Activated T-cell treated with anti-CD3 and anti-CD28 coated beads, Interleukin-2, amount 50 U/mL, for 1 hour (primary cell): ENCODE measurements at regions not wholly inside any gene's neighbourhood (a gene's known extent, or its start where the extent isn't known, plus 50 kb on each side); places are given as distances from the start of the nearest gene placed in this dataset.

Source experiments
- DNase-seq: peaks from one replicate; pipeline ENCODE4 v3.0.0-alpha.2; 2020

DNA sequence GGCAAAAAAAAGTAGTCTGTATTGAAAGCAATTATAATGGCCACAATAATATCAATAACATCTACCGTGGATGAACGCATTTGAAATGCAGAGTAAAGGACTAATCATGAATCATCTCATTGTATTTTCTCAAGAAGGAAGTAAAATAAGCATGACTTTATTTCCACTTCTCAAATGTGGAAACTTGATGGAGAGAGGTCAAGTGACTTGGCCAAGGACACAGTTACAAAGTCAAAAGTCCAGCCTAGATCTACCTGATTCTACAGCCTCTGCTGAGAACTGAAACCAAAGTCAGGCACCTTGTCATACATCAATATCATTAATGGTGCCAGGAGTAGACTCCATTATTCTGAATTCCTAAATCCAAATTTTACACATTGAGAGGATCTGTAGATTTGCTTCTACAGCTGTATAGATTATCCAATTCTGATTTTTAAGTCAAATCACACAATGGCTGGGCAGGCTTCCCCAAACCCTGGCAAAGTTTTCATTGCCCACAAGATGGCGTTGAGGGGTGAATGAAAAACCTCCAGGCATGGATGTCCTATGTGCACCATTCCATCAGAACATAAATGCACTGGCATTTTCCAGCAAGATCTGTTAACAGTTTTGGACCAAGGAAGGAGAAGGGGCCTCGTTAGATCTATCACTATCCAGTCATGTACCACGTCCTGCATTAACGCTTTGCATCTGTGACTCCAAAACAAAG, 423.1 kb downstream of the MAFB start:
- no peak for DNase-seq

DNA sequence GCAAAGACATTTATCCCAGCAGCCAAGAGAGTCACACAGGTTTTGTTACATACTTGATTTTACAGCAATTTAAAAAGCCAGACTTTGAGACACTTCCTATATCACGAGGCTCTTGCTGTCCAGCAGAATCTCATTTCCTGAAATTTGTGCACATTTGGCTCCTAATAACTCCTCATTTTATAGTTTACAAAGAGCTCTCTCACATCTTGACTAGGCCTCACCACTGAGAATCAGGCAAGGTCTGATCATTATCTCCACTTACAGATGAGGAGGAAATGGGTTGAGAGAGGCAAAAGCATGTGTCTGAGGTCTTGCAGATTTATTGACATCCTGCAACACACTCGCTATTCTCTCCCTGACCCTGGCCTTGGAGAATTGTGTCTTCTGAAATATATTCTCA, 426.8 kb downstream of the MAFB start:
- DNase-seq = no peak

DNA sequence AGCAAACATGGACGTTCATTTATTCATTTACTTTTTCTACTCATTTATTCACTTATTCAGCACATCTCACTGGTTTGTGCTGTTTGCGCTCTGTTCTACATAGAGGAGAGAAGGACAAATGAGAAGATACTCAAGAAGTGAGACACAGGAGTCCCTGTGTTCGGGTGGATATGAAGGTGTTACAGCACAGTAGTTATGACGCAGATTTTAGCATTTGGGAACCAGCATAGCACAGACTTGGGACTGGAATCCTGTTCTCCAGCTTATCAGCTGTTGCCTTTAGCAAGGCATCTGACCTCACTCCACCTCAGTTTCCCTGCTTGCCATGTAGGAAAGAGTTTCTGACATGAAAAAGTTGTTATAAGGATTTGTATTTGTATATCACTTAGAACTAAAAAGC, 430.1 kb downstream of the MAFB start:
- no peak for DNase-seq

DNA sequence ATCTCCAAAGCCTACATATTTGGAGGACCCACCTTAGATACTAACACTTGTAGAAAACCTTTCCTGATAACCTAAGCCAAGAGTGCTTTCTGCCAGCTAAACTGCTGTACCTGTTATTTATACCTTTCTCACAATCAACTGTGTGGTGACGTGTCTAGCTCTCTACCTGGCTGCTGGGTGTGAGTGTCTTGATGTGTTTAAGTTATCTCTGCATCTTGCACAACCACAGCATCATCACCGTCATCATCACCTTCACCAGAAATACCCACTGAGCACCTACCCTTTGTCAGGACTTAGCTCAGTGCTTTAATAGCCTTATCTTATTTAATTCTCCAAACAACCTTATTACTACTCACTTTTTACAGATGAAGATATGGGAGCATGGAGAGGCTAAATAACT, 431.3 kb downstream of the MAFB start:
- DNase-seq = no peak

DNA sequence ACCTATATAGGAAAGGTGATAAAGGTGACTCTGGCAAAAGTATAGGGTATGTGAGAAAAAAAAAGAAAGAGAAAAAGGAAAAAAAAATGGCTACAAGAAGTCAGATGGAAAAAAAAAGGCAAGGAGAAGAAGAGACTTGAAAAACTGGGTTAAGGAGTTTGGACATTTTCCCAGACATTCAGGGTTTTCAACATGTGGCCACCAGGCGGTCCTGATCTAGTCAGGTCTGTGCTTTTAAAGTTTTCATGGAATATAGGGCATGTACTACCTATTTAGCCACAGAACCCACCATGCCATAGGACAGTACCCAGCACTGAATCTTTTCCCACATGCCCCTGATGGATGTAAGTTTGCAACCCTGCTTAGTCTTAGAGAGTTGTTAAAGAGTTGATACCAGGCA, 433.7 kb downstream of the MAFB start:
- DNase-seq = no peak

DNA sequence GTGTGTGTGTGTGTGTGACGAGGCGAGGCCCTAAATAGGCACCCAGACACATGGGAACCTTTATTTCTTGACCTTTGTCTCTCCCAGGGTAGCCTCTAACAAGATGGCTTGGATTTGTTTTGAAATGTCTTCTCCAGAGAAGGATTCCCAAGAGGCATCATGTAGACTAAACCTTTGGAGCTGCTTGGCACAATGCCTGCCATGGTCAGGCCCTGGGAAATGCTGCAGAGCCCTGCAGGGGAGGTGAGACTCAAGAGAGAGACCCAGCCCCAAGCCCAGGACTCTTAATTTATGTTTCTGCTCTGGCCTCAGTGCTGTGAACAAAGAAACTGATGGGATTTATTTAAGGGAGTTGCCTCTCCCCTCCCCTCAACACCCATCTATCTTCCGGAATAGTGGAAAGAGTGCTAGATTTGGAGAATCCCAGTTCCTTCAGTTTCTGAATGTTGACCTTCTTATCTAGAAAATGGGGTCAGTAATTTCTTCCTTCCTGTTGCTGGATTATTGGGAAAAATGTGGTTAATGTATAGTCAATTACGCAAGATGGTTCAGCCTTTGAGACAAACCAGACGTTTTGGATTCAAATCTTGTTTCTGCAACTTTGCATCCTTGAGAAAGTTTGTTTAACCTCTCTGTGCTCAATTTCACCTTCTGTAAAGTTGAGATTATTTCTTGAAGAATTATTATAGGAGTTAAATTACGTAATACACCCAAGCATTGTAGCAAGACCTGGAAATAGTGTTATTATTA, 434.8 kb downstream of the MAFB start:
- no peak for DNase-seq

DNA sequence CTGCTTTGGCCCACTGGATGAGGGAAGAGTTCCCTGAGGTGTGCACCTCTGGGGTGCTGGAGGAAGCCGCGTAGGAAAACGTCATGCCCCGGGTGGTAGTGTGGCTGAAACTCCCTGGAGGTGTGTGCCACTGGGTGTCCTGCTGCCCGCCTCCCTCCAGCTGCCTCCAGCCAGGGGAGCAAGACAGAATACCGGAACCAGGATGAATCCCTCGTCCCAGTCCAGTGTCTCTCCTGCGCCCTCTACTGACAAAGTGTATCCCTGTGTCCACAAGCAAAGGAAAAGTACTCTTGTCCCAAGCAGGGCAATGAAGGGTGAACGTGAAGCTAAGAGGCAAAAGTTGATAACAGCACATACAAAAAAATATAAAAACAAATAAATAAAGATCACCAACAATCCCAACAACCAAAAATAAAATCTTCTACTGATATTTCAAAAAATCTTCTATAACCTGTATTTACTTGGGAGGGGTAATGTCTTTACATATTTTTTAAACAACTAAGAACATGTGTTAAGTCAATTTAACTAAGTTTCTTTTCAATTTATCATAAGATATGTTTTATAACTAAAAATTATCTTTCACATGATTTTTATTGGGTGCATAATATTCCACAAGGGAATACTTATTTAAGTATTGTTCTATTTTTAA, 437.6 kb downstream of the MAFB start:
- no peak for DNase-seq

DNA sequence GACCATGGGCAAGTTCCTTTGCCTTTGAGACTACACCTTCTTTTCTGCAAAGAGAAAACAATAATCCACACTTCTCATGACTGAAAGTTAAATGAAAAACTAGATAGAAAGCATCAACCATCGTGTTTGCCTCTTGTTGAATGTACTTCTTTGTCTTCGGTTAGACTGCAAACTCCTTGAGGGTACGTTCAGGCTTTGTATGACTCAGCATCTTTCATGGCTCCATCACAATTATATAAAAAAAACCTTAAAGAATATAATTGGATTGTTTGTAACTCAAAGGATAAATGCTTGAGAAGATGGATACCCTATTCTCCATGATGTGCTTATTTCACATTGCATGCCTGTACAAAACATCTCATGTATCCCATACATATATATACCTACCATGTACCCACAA, 439.2 kb downstream of the MAFB start:
- no peak for DNase-seq

DNA sequence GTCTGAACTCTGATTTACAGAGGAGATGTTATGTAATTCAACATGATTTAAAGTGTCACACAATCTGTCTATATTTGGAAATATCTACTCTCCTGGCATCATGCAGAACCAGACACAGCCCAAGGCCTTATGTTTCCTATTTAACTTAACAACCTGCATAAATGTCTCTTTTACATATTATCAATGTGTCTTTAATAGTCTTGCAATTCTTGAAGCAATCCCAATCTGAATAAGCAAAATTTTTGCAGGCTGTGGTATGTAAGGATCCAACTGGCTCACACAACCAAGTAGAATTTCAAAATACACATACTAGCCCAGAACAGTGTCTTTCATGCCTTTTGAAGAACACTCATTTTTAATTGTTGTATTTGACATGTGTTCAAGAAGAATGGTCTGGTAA, 443.2 kb downstream of the MAFB start:
- no peak for DNase-seq

DNA sequence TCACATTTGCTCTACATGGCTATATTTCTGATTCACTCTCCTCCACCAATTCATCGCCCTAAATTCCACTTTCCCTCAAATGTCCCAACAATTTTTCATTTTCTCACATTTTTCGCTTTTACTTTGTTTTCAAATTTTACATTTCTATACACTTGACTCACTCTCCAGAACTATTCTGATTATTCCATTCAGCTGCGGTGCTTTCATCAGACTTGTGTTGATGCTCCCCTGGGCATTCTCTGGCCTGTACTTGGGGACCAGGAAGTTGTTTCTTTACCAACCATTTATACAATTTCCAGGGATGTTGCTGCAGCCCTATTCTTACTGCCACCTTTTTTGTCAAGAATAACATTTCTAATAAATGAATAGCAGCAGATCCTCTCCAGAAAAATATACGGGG, 444.8 kb downstream of the MAFB start:
- no peak for DNase-seq

DNA sequence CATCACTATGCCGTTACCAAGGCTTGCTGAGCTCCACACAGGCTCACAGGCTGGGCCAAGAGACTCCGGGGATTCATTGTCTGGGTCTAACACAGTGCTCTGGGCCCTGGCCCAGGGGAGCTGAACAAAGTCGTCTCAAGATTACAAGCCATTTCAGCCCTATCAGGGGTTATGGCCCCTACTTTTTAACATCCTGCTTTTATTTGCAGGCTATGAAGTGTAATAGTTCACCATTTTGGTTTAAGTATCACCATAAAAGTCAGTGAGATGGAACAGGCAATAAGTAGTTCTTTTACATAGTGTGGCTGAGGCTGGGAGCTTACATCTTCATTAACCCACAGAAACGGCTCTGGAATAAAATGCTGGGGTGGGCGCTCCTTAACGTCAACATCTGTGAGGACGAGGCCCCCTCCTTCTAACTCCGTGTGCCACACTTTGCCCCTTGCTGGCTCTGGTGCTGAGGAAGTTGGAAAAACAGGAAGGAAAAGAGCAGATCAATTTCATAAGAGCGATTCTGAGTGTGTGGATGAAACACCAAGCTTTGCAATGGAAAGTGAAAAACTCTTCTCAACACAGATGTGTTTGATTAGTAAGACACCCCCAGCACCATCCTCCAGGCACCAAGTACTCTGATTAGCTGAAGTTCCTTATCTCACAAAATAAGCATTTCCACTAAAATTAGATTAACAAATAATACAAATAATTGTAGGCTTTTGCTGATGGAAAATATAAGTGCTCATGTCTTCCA, 447.3 kb downstream of the MAFB start:
- no peak for DNase-seq

DNA sequence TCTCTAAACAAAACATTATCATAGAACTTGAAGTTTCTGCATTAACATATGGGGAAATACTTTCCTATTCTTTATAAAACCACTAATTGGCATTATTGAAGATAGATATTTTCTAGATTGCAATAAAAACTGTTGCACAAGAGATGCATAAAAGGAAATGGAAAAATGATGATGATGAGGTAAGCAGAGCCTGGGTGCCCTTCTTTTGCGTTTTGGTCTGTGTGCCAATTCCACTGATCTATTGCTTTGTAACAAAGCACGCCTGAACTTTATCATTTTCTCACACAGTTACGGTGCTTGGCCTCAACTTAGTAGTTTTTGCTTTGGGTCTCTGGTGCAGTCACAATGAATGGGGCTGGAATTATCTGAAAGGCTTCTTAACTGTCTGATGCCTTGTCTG, 450.5 kb downstream of the MAFB start:
- no peak for DNase-seq

DNA sequence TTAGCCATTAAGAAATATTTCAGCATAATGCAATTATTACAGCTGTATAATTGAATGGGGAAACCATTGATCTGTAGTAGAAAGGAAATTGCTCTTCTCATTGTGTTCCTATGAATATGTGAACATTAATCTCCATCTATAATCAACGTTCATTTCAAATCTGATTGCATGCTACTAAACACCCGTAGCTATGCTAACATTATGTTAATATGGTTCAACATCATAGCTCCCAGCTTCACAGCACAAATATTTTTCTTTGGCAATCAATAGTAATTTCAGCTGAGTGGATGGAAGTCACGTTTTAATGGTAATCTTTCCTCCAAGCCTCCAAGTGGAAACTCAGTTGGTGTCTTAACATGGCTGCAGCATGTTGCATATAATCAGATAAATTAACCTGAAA, 454.4 kb downstream of the MAFB start:
- no peak for DNase-seq

DNA sequence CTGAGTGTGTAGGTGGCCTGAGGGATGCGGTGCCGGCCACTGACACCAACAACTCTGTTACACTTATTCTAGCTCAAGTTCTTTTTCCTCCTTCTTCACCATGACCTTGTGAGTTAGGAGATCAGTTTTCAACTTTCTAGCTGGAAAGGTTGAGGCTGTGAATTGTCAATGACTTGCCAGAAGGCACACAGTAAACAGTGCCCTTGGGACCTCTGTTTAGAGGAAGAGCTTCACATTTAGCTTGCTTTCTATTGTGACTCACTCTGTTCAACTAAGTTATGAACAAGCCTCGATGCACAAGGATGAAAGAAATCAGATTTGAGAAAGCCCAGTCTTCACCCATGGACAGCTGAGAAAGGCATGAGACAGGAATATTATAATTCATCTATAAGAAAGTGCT, 455.6 kb downstream of the MAFB start:
- DNase-seq = no peak

DNA sequence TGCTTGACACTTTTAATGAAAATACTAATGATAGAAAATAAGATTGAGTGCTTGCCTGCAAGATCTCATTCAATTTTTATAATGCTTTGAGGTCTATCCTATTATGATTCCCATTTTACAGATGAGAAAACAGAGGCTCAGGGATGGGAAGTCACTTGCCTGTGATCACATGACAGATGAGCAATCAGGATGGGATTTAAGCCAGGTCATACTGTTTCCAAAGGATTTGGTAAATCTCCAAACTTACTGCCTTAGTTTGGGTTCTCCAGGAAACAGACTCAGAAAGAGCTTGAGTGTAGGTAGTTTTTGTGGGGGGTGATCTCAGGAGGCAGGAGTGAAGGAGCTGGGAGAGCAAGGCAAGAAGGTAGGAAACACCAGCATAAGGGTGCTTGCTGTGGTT, 456.3 kb downstream of the MAFB start:
- no peak for DNase-seq

DNA sequence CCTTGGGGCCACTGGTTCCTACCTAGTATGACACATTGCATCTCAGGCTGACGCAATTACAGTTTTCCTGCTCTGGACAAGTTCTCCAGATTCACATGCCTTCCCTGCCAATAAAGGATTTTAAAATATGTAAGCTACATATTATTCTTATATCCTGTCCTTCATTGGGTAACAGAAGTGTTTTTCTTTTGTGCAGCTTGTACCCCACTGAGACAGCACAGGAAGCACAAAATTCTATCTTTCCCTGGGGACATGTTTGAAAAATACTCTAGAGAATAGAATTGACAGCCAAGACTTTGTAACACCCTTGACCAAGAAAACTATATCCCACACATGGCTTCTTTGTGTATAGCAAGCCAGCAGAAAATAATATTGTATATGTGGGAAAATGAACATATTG, 456.8 kb downstream of the MAFB start:
- no peak for DNase-seq

DNA sequence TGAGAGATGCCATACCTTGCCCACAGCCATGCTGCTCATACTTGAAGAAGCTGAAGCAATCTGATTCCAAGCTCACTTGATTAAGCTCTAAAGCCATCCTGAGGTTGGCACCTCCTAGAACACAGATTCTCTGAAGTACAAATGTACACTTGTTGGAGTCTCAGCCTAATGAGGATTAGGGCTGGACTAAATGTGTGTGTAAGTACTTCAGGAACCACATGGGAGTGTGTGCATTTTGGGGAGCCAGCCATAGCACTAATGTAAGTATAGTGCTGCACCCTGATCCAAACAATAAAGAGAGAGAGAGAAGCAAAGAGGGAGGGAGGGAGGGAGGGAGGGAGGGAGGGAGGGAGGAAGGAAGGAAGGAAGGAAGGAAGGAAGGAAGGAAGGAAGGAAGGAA, 458.6 kb downstream of the MAFB start:
- DNase-seq = no peak

DNA sequence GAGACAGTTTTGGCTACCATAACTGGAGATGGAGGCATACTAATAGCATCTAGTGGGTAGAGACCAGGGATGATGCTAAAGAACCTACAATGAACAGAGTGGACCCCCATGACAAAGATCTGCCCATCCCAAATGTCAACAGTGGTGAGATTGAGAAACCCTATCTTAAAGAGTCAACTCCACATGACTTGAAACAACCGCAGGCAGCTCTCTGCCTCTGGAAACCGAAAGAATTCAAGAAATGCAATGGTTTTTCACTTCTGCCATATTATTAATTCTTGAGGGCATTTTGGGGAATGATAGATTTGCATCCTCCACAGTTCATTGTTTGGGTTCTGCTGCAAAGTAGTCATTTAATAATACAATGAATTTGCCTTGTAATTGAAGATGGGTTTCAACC, 463.4 kb downstream of the MAFB start:
- no peak for DNase-seq

DNA sequence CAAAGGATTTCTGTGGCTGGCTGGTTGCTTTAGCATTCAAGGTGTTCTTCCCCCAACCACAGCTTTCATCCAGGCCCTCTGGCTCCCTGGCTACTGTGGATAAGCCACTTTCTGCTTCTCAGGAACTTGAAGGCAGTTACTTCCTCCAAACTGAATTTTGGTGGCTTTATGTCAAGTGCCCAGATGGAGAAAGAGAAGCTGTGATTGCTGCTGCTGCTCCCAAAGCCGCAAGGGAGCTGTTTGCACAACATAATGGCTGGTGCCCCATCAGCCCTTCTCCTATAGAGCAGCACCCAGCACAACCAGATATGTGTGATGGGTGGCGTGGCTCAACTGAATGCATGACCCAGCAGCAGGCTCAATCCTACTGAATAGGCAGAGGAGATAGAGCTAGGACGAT, 465.2 kb downstream of the MAFB start:
- DNase-seq = no peak

DNA sequence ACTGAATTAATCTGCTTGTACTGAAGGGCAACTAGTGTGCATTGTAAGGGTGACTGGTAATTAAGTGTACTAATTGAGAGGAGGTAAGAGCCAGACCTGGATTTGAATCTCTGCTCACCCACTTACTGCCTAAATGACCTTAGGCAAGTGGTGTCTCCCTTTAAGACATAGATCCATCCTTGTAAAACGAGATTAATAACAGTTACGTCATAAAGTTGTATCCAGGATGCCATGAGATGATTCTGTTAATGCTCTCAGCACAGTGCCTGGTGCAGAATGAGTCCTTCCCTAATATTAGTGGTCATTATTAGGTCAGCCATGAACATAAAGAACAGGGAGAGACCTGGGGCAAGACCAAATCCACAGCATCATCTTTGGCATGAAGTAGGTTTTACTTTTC, 470.1 kb downstream of the MAFB start:
- DNase-seq = no peak

DNA sequence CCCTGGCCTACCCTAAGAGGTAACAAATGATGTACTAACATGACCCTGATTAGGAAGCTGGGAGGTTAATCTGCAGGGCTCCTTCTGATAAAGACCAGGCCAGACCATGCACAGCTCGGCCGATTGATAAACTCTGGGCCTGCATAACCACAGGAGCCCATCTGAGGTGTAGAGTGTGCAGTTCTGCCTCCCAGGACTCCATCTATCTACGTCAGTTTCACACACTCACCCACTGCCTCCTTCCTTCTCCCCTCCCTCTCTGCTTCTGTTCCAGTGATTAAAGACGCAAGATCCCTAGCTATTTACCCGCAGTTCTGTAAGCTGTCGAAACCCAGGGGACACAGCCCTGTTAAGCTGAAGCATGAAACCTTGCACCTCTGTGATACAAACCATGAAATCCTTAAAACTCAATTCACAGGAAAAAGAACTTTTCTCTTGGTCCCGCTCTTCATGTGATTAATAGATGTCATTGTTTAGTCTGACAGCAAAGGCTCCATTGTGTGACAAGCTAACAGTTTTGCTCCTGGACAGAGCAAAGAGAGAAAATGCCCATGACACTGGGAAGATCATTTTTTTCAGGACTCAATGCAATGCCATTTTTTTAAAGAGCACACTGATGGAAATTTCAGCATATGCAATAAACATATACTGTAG, 470.6 kb downstream of the MAFB start:
- DNase-seq = no peak

DNA sequence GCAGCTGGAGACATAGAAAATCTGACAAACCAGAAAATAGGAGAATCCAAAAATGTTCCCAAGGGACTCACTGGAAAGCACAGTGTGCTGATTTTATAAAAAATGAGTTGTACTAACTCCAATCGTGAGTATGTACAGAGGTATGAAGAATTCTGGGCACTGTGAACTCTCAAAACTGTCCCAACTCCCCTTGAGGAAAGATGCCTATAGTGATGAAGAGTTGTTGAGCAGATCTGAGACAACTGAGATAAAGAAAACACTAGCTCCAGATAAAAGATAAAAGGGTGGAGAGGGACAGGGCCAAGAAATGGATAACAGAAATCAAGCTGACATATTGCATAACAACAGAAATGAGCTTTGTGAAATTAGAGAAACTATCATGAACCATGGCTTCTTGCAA, 481.4 kb downstream of the MAFB start:
- no peak for DNase-seq

DNA sequence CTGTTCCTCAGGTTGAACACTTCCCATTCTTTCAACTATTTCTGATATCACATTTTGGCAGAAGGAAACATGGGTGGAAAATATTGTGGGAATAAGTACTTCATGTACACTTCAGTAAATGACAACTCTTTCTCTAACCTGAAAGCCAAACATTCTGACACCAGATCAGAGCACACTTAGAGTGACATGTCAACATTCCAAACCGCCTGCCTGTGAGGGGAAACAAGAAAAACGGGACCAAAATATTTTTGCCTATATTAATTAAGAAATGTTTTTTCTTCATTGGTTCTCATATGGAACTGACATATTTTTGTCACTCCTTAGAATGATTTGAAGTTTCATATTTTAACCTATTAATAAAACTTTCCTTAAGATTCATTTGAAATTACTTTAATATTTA, 483.1 kb downstream of the MAFB start:
- DNase-seq = no peak
